A549 (cell line): ENCODE measurements at regions not wholly inside any gene's neighbourhood (a gene's known extent, or its start where the extent isn't known, plus 50 kb on each side); places are given as distances from the start of the nearest gene placed in this dataset.

ENCODE experiments used
- CTCF ChIP-seq: fragments of >200 bp; sonication (Bioruptor Twin); formaldehyde crosslinking; IDR thresholded peaks from 3 replicates; pipeline ENCODE4 v1.5.1; 2016
- RAD21 ChIP-seq, 2 experiments: fragments of >200 bp in 1 of 2; sonication (Bioruptor Twin) in 1 of 2; formaldehyde crosslinking in 1 of 2; IDR thresholded peaks in 1 of 2; conservative IDR thresholded peaks in 1 of 2; 2 replicates in 1 of 2; 3 replicates in 1 of 2; pipeline ENCODE4 v1.6.1; 2012 to 2018; ENCODE audit warnings: inconsistent platforms in 1 of 2
- RNF2 ChIP-seq: fragments of 200-600 bp; sonication (generic); IDR thresholded peaks from 2 replicates; pipeline ENCODE4 v1.6.1; 2016; ENCODE audit warnings: low read depth, mild to moderate bottlenecking, antibody characterized with exemption, moderate library complexity, borderline replicate concordance

- no peak for TF ChIP-seq RAD21 (conservative IDR thresholded peaks at IDR 0.05 in 1 of 2, IDR thresholded peaks at IDR 0.05 in 1 of 2)
- TF ChIP-seq RNF2: no peak
- TF ChIP-seq CTCF: no peak
Measured at GRCh38 chr2:224310943-224311625, 90.8 kb downstream of the FAM124B start.
